ENCODE measurements at regions not wholly inside any gene's neighbourhood (a gene's known extent, or its start where the extent isn't known, plus 50 kb on each side); places are given as distances from the start of the nearest gene placed in this dataset.

- peak; percentile 13 for DNase-seq (ENCODE audit: low spot score)
Measured at GRCh38 chr9:86893811-86894490, 53.4 kb downstream of the GAS1 start.

GRCh38 chr9:86892576-86892975 is 54.7 kb downstream of the GAS1 start:
- no peak for DNase-seq (ENCODE audit: low spot score)

DNA sequence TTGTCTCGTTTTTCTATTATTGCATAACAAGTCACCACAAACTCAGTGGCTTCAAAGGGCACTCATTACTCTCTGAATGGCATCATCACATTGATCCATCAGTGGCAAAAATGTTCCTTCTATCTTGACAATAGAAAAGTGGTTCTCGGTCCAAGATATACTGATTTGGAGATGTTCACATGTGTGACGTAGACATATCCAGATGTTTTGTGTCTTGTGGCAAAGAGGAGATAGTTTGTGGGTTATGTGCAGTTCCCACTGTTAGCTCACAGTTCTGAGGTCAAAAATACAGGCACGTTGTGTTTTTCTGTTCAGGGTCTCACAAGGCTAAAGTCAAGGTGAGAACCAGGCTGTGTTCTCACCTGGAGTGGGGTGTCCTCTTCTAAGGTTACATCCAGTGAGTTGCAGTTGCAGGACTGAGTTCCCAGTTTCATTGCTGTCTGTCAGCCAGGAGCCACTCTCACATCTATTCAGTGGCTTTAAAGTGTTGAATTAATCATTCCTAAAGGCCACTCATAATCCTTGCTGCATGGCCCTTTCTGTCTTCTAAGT is 55.3 kb downstream of the GAS1 start:
- no peak for DNase-seq (ENCODE audit: low spot score)

DNA sequence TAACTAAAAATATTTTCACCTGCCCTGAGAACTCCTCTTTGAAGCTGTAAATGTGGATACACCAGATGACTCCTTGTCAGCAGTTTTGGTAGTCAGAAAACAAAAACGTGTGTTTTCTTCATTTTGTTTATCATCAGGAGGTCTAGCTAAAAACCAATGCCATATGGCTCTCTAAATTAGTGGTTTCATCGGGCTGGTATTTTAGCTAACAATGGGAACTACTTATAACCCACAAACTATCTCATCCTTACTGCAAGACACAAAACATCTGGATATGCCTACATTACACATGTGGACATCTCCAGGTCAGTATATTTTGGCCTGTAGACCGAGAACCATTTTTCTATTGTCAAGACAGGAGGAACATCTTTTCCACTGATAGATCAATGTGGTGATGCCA is 56.2 kb downstream of the GAS1 start:
- peak; percentile 12 for DNase-seq (ENCODE audit: low spot score)

GRCh38 chr9:86885232-86885631 is 62.1 kb downstream of the GAS1 start:
- DNase-seq (ENCODE audit: low spot score): no peak

DNA sequence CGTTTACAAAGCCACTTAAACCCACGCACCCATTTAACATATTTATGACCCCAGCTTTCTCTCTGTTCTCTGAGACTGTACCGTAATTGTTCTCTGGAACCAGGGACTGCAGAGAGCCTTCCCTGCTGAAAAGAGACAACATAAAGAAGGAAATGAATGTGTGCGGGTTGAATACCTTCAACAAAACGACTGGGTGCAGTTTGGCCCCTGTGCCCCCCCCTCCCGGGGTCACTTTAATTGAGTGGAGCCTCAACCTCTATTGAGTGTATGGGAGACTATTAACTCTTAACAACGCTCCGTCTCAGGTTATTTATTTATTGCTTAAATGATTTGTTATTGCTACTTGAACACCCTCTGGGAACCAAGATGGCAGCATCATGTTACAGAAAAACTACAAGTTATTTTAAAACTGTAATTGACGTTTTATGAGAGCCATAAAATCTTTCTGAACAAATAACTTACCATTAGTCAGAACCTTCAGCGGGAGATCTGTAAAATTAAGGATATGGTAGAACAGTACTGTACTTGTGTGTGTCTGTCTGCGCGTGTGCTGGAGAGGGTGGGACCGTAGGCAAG is 70.6 kb downstream of the GAS1 start:
- DNase-seq (ENCODE audit: low spot score): no peak

DNA sequence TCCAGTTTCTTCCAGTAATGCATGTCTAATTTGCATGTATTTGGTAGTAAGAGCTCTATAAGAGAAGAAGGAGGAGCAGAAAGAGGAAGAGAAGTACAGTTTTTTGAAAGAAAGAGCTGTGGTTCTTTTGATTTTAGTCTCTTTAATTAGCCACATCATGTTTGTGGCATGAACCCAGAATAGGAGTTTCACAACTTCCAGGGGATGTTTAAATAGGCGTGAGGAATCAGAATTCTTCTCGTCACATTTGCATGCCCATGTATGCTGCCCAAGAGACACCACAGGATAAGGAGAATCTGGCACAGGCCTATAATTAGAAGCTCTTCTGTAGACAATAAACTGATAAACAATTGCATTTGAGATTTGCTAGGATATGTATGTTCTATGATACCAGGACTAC is 78.7 kb downstream of the GAS1 start:
- peak; percentile 15 for DNase-seq (ENCODE audit: low spot score)

DNA sequence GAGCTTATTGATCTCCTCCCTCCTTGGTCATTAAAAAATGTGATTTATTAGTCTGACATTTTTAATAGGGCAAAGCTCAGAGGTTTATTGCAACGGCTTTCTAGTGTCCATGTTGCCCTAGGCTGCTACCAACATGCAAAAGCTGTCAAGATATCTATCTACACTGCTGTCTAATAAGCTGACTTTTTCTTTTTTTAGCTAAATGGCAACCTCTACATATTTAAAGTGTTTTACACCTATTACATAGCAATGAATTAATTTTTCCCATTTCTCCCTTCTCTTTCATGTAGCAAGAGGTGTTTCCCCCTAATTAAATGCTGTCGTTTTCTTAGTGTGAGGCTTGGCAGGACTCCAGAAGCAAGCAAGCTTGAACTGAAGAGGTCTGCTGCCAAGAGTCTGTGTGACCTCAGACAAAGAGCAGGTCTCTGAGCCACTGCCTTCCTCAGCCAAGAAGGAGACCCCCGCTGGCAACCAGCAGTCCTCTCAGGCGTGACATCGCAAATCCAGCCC is 79.4 kb downstream of the GAS1 start:
- DNase-seq (ENCODE audit: low spot score): no peak

- no peak for DNase-seq (ENCODE audit: low spot score)
Measured at GRCh38 chr9:86865952-86866351, 81.4 kb downstream of the GAS1 start.

DNA sequence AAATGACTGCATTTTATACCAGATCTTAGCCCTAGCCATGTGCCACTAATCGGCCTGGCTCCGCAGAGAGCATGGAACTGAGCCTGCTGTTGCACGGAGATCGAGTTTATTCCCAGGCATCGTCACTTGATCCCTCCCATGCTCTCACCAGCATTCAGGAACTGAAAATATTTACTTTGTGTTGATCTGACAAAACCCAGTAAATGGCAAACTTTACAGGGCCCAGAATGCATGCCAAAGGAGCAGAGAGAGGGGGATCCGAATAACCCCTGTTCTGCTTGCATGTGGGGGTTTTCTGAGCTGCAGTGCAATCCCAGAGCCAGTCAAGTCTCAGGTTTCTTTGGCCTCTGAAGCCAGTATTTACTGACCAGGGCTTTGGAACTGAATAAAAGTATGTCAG is 87.3 kb downstream of the GAS1 start:
- DNase-seq (ENCODE audit: low spot score): no peak

DNA sequence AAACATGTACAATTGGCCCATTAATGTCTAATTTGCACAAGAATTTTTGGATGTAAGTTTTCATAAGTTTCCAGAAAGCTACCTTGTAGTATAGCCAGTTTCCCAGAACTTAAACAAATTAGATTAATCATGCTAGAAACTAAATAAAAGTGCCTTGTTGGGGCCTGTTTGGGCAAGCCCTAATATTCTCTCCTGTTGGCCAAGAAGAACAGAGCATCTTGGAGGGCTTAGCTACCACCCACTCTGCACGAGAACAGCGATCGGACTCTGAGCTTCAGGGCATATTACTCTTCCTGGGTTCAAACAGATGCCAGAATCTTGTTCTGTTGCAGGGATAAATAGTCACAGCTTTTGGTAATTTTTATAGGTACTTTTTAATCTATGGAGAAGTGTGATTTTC is 88.2 kb downstream of the GAS1 start:
- no peak for DNase-seq (ENCODE audit: low spot score)

- DNase-seq (ENCODE audit: low spot score): no peak
Measured at GRCh38 chr9:86858009-86858408, 89.3 kb downstream of the GAS1 start.

GRCh38 chr9:86856259-86856658 is 91.0 kb downstream of the GAS1 start:
- no peak for DNase-seq (ENCODE audit: low spot score)

DNA sequence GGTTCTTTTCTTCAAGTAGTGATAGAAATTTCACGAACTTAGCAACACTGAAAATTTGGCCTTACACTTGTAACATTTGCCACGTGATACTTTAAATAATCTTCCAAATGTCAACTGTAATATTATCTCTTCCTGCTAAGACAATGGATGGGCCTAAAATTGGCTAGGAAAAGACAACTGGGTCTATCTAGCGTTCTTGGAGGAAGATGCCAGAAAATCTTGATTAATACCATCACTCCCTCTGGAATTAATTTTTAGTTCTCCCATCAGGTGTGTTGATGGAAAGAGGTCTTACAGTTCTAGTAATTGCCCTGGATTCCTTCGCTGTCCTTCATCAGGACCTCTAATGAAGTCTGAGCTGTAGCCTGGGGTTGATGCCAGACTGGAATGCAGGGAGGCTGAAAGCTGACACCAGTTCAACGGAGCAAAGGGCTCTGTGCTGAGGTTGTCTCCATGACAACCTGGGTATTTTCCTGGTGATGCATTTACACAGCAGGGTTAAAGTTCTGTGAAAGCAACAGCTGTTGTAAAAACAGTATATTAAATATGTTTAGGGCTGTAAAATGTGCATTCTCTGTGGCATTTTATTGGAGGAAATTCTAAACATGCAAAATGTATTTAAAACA is 92.3 kb downstream of the GAS1 start:
- peak; percentile 90 for DNase-seq (ENCODE audit: low spot score)

DNA sequence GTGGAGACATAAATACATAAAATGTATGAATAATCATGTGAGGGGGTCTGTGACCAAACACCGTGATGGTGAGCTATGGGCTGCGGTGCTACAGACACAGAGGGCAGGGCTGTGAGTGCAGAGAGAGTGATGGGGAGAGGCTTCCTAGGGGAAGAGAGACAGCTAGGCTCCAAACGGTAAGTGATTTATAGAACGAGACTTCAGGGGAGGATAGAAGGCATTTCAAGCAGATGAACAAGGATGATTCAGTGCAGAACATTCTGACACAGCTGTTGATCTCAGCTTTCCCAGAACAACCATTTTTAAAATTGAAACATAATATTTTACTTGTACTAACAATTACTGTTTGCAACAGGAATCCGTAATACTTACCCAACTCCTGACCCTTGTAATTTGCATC is 100.7 kb downstream of the GAS1 start:
- DNase-seq (ENCODE audit: low spot score): peak; percentile 4

DNA sequence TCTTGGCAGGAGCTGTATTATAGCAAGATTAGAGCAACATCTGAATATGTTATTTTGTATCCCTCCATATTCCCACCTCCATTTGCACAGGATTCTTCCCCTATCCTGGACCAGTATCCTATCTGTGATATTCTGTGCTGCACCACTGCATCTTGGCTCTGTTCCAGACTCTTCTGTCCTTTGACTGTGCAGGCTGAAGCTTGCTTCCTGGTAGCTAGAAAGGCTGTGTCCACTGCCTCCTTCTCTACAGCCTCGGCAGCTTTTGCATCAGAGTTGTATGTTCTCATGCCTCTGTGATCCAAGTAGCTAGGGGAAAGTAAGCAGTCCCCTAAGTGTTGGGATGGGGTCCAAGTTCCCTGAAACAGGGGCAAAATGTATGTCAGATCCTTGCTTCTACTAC is 104.1 kb downstream of the GAS1 start:
- DNase-seq (ENCODE audit: low spot score): peak; percentile 31

DNA sequence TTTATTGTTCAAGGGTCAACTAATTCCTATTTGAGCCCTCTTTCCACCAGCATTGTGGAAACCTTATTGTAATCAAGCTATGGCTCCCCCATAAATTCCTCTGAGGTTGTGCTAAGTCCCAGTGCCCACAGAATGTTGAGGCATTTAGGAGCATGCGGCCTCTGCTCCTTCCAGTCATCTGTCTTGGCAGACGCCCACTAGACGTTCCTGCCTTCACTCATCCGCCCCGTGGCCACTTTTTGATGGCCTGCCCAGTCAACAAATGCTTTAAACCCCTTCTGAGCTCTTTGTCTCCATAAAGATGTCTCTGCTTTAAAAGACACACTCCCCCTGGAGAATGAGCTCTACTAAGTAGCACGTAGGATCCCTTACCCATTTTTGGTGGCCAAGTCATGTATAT is 104.7 kb downstream of the GAS1 start:
- peak; percentile 28 for DNase-seq (ENCODE audit: low spot score)

DNA sequence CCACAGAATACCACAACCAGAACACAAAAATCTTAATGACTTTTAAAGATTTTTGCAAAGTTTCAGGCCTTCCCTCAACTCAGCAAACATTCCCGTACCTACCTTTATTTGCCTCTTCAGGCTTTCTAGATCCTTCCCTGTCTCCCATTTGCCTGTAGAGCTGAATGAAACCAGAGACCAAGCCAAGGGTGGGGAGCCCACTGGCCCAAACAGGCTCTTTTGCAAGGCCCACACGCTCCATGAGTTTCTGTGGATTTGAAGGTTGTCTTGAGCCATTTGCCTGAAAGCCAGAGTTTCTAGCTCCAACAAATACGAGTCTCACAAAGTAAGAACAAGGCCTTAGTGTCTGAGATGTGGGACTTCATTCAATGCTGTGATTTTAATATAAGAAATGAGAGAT is 107.8 kb downstream of the GAS1 start:
- DNase-seq (ENCODE audit: low spot score): no peak

GRCh38 chr9:86838519-86839497 is 108.5 kb downstream of the GAS1 start:
- DNase-seq (ENCODE audit: low spot score): no peak

DNA sequence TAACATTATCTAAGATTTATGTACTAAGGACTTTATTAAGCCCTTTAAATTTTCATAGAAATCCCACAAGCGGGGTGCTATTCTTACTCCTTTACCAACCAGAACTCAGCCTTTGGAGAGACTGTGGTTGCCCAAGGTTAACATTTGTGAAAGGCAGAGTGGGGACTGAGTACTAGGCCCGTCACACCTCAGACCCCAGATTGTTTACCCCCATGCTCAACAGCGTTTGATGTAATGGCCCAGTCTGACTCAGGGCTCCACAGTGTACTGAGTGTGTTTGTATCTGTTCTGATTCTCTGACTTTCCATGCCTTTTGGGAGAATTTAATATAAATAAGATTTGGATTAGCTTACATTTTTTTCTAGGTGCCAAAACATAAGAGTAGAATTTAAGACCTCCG is 110.0 kb downstream of the GAS1 start:
- no peak for DNase-seq (ENCODE audit: low spot score)

GRCh38 chr9:86836797-86837196 is 110.5 kb downstream of the GAS1 start:
- no peak for DNase-seq (ENCODE audit: low spot score)

- DNase-seq (ENCODE audit: low spot score): no peak
Measured at GRCh38 chr9:86836266-86836665, 111.0 kb downstream of the GAS1 start.

Measured in AG08395 (cell line).